Ovary (tissue), 3 donors: ENCODE measurements at regions not wholly inside any gene's neighbourhood (a gene's known extent, or its start where the extent isn't known, plus 50 kb on each side); places are given as distances from the start of the nearest gene placed in this dataset.

Source experiments
- CTCF ChIP-seq, 3 donors: fragments of 450-650 bp in 2 of 3; fragments of 200-600 bp in 1 of 3; IDR thresholded peaks; one replicate each; pipeline versions ENCODE4 v1.5.1 to v1.8.0; 2016 to 2022; ENCODE audit warnings: antibody characterized with exemption in 3 of 3, mild to moderate bottlenecking in 1 of 3
- EP300 ChIP-seq: sonication (generic); formaldehyde crosslinking; IDR thresholded peaks from one replicate; pipeline ENCODE4 v1.6.1; 2017; ENCODE audit warnings: antibody characterized with exemption
- POLR2A ChIP-seq: fragments of 450-650 bp; IDR thresholded peaks from one replicate; pipeline ENCODE4 v1.6.1; 2017; ENCODE audit warnings: antibody characterized with exemption, mild to moderate bottlenecking, moderate library complexity
- donor health status: DM: no; HTN: no; CAD: no.

- TF ChIP-seq CTCF (IDR thresholded peaks at IDR 0.05), result no peak
- no peak for TF ChIP-seq POLR2A
- no peak for TF ChIP-seq EP300
Observed at GRCh38 chr13:56687131-56687530, 453.6 kb upstream of the PRR20A start.
